ENCODE measurements at regions not wholly inside any gene's neighbourhood (a gene's known extent, or its start where the extent isn't known, plus 50 kb on each side); places are given as distances from the start of the nearest gene placed in this dataset.

- H3K9me3 Mint-ChIP-seq: no peaks in the 10 kb centered on the region; a peak in 1 of 5 replicates
- no peak overlapping the region for H3K9ac ChIP-seq (ENCODE audit: extremely low read depth, insufficient read length, low read length)
- WGBS (ENCODE audit: extremely low coverage, insufficient read length, low lambda C conversion rate): no CpG with 5 or more reads among the region's 14 CpGs
Measured at GRCh38 chr2:8538931-8539621, 142.8 kb upstream of the ID2 start.

More at GRCh38 chr2:8538931-8539621, 142.8 kb upstream of the ID2 start:
- Histone ChIP-seq H3K18ac (ENCODE audit: insufficient read length, low read depth, low read length) (no peak overlapping the region), H2AFZ (ENCODE audit: low read length) (no peak overlapping the region), H3K56ac (ENCODE audit: insufficient read length, low read depth, low read length) (no peak overlapping the region), H3K27ac (ENCODE audit: insufficient read length, low read depth, low read length) (no peak overlapping the region), H4K5ac (ENCODE audit: insufficient read length, low read depth, low read length) (no peak overlapping the region), H4K91ac (ENCODE audit: insufficient read length, low read depth, low read length) (no peak overlapping the region), H3T11ph (ENCODE audit: low read length) (no peak overlapping the region), H4K20me1 (ENCODE audit: control insufficient read depth, insufficient read depth, insufficient read length) (no peaks in the 10 kb centered on the region), H3K23ac (ENCODE audit: insufficient read length, low read depth, low read length) (no peak overlapping the region), H2AK5ac (ENCODE audit: insufficient read length, low read length) (no peak overlapping the region), H3K79me2 (ENCODE audit: insufficient read depth, low read length) (no peaks in the 10 kb centered on the region), H3K4me1 (ENCODE audit: insufficient read depth, low read length) (no peaks in the 10 kb centered on the region), H2BK20ac (ENCODE audit: low read depth, low read length, poor library complexity, severe bottlenecking) (no peak overlapping the region), H2BK15ac (ENCODE audit: low read depth, low read length) (no peak overlapping the region), H4K8ac (replicated peaks; ENCODE audit: insufficient read length, low read depth, low read length) (no peak overlapping the region), H2BK5ac (ENCODE audit: insufficient read length, low read length) (no peak overlapping the region), H3K9me3 (ENCODE audit: control insufficient read depth, low read depth, low read length) (no peaks in the 10 kb centered on the region), H2BK120ac (ENCODE audit: low read depth, low read length, poor library complexity, severe bottlenecking) (no peak overlapping the region), H3K4me2 (ENCODE audit: insufficient read depth, insufficient read length, low read length) (no peak overlapping the region), H3K27me3 (ENCODE audit: insufficient read depth, low read length) (no peaks in the 10 kb centered on the region), H3K79me1 (ENCODE audit: insufficient read depth, low read depth, low read length, poor library complexity, severe bottlenecking) (no peaks in the 10 kb centered on the region), H3K14ac (ENCODE audit: insufficient read depth, low read length) (no peak overlapping the region), H2BK12ac (ENCODE audit: insufficient read length, low read depth, low read length) (no peak overlapping the region), H3K23me2 (ENCODE audit: insufficient read length, low read depth, low read length, poor library complexity, severe bottlenecking) (no peaks in the 10 kb centered on the region), H3K4ac (ENCODE audit: low read depth, low read length) (no peak overlapping the region)
- Mint-ChIP-seq H3K27me3 (ENCODE audit: low read depth) (peaks cover 6% of the 10 kb centered on the region), H3K4me3 (no peak overlapping the region), H3K27ac (no peak overlapping the region), H3K4me1 (peaks cover 13 to 37% of the 10 kb centered on the region in 2 experiments), H3K36me3 (ENCODE audit: insufficient read depth in 1 of 3, low read depth in 3 of 3) (no peaks in the 10 kb centered on the region)
- TF ChIP-seq CTCF (conservative IDR thresholded peaks at IDR 0.05): no peak
- no peak for DNase-seq

All from H9 (cell line).